ENCODE measurements at regions not wholly inside any gene's neighbourhood (a gene's known extent, or its start where the extent isn't known, plus 50 kb on each side); places are given as distances from the start of the nearest gene placed in this dataset.

DNA sequence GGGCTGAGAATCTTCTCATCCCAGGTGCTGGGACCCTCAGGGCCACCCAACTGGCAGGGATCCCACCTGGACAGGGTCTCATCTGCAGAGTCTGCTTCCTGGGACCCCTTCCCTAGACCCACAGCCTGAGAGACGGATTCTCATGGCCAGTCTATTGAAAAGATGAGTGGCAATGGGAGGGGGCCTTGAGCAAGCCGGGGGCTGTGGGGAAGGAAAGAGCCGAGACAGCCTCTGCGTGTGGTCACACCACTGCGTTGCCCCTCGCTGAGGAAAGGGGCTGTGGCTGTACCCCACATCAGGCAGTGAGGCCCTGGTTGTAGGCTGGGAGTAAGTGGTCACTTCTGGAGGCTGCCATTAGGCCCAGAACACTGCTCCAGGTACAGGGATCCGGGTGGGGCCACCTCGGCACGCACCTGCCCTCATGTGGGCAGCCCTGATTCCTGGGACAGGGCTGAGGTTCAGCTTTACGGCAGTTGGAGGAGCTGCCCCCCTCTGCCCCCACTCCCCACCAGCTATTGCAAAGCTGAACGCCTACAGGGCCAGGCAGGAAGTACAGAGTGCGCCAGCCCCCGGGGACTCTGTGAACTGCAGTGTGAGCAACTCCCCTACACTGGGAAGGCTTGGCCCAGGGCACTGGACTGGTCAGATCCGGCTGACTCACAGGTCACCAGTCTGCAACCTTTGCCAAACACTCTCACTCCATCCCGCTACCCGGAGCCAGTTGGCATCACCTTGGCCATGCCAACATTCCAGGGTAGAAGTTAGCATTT lies 106.9 kb downstream of the RIPK4 start:
- TF ChIP-seq YY1 (IDR thresholded peaks at IDR 0.05; ENCODE audit: low read depth) = no peak
- peak; percentile 73 for TF ChIP-seq NFIC (IDR thresholded peaks at IDR 0.05; ENCODE audit: borderline replicate concordance)
- TF ChIP-seq RCOR1 (IDR thresholded peaks at IDR 0.05; ENCODE audit: low read length) = no peak
- TF ChIP-seq RFX5 (IDR thresholded peaks at IDR 0.05; ENCODE audit: low read length) = no peak
- peak in 1 of 2 experiments; percentile 11; a peak in 1 of 4 replicates for TF ChIP-seq EP300 (IDR thresholded peaks at IDR 0.05; ENCODE audit: borderline replicate concordance in 1 of 2, low read depth in 1 of 2, low read length in 1 of 2)
- no peak for TF ChIP-seq FOXJ3 (CRISPR knock-in tag; IDR thresholded peaks at IDR 0.05)
- TF ChIP-seq, protein P1, sequence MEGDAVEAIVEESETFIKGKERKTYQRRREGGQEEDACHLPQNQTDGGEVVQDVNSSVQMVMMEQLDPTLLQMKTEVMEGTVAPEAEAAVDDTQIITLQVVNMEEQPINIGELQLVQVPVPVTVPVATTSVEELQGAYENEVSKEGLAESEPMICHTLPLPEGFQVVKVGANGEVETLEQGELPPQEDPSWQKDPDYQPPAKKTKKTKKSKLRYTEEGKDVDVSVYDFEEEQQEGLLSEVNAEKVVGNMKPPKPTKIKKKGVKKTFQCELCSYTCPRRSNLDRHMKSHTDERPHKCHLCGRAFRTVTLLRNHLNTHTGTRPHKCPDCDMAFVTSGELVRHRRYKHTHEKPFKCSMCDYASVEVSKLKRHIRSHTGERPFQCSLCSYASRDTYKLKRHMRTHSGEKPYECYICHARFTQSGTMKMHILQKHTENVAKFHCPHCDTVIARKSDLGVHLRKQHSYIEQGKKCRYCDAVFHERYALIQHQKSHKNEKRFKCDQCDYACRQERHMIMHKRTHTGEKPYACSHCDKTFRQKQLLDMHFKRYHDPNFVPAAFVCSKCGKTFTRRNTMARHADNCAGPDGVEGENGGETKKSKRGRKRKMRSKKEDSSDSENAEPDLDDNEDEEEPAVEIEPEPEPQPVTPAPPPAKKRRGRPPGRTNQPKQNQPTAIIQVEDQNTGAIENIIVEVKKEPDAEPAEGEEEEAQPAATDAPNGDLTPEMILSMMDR (IDR thresholded peaks at IDR 0.05) = peak; percentile 31
- TF ChIP-seq, protein P2, sequence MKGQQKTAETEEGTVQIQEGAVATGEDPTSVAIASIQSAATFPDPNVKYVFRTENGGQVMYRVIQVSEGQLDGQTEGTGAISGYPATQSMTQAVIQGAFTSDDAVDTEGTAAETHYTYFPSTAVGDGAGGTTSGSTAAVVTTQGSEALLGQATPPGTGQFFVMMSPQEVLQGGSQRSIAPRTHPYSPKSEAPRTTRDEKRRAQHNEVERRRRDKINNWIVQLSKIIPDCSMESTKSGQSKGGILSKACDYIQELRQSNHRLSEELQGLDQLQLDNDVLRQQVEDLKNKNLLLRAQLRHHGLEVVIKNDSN (IDR thresholded peaks at IDR 0.05; ENCODE audit: borderline replicate concordance, low read depth) = no peak
- TF ChIP-seq RXRA (IDR thresholded peaks at IDR 0.05; ENCODE audit: borderline replicate concordance, low read depth) = 0 out of 2 replicates have a peak, but pooled peaks have one; percentile 23
- TF ChIP-seq, protein P3, sequence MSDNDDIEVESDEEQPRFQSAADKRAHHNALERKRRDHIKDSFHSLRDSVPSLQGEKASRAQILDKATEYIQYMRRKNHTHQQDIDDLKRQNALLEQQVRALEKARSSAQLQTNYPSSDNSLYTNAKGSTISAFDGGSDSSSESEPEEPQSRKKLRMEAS (IDR thresholded peaks at IDR 0.05; ENCODE audit: low read depth) = no peak
- peak; percentile 37; the same call in 1 of the 2 replicates for TF ChIP-seq FOSL2 (IDR thresholded peaks at IDR 0.05; ENCODE audit: borderline replicate concordance, low read depth)
- Histone ChIP-seq H2AFZ (ENCODE audit: low read depth) (no peak overlapping the region), H3K4me3 (ENCODE audit: low read depth in 2 of 2, low read length in 1 of 2) (no peak overlapping the region), H3K4me2 (no peak overlapping the region), H3K9me2 (no peaks in the 10 kb centered on the region), H3K79me2 (ENCODE audit: insufficient read depth) (no peaks in the 10 kb centered on the region), H4K20me1 (ENCODE audit: insufficient read depth) (no peaks in the 10 kb centered on the region), H3F3A (replicated peaks; ENCODE audit: insufficient read depth) (no peaks in the 10 kb centered on the region), H3K36me3 (replicated peaks in 1 of 2; ENCODE audit: control insufficient read depth in 1 of 2, insufficient read depth in 2 of 2, low read length in 1 of 2) (no peaks in the 10 kb centered on the region), H3K27me3 (ENCODE audit: insufficient read depth) (no peaks in the 10 kb centered on the region), H3K4me1 (ENCODE audit: control insufficient read depth in 1 of 2, insufficient read depth in 2 of 2, low read depth in 1 of 2, low read length in 1 of 2) (peaks cover 0 to 5% of the 10 kb centered on the region in 2 experiments; a peak in 1 of 4 replicates), H3K27ac (ENCODE audit: low read depth in 2 of 2, low read length in 1 of 2) (no peak overlapping the region; a peak in 1 of 4 replicates), H3K9me3 (no peaks in the 10 kb centered on the region), H3K9ac (no peak overlapping the region)
- WGBS (ENCODE audit: low lambda C conversion rate) = 71% methylated on average over 7 of the region's 16 CpGs
- DNase-seq = no peak
- CTCF ChIA-PET = no interaction called here
- POLR2A ChIA-PET = no interaction called here

DNA sequence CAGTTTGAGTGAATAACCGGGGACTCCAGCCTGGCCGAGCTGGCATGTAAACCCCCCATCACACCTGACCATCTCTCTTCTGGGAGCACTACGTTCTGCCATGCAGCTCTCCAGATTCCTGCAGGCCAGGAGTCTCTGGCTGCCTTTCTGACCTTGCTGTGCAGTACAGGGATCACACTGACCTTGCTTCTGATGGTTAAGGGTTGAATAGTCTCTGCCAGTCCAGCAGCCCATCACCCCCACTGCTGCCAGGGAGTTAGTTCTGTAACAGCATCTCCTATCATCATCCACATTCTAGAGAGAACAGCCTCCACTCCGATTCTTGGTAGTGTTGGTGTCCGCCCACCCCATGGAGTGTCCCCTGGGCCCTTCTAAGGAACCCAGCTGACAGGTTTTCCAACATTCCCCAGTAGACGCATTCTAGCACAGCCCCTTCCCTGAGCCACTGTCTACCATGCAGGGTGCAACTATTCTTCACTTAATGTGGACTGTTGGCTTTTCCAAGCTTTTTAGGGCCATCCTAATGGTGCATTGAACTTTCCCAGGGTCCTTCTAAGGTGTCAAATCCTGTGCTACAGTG lies 109.8 kb downstream of the RIPK4 start:
- Histone ChIP-seq H3K9ac (no peak overlapping the region), H3K27me3 (ENCODE audit: insufficient read depth) (no peaks in the 10 kb centered on the region), H3K4me3 (ENCODE audit: low read depth in 2 of 2, low read length in 1 of 2) (no peak overlapping the region), H3K36me3 (replicated peaks in 1 of 2; ENCODE audit: control insufficient read depth in 1 of 2, insufficient read depth in 2 of 2, low read length in 1 of 2) (no peaks in the 10 kb centered on the region), H3K4me2 (no peak overlapping the region), H4K20me1 (ENCODE audit: insufficient read depth) (no peaks in the 10 kb centered on the region), H3K9me2 (no peaks in the 10 kb centered on the region), H3K79me2 (ENCODE audit: insufficient read depth) (no peaks in the 10 kb centered on the region), H3K27ac (ENCODE audit: low read depth in 2 of 2, low read length in 1 of 2) (no peak overlapping the region), H3F3A (replicated peaks; ENCODE audit: insufficient read depth) (no peaks in the 10 kb centered on the region), H2AFZ (ENCODE audit: low read depth) (no peak overlapping the region), H3K9me3 (no peaks in the 10 kb centered on the region), H3K4me1 (ENCODE audit: control insufficient read depth in 1 of 2, insufficient read depth in 2 of 2, low read depth in 1 of 2, low read length in 1 of 2) (no peaks in the 10 kb centered on the region)
- no peak for DNase-seq
- WGBS (ENCODE audit: low lambda C conversion rate) = 92% methylated on average over 6 of the region's 6 CpGs
- ChIA-PET POLR2A (no interaction called here), CTCF (no interaction called here)
- TF ChIP-seq GATA2 (CRISPR knock-in tag; IDR thresholded peaks at IDR 0.05) (no peak), ELF1 (IDR thresholded peaks at IDR 0.05) (no peak), MXI1 (IDR thresholded peaks at IDR 0.05; ENCODE audit: low read depth, low read length) (no peak), CHD2 (IDR thresholded peaks at IDR 0.05; ENCODE audit: low read length, partially characterized antibody) (no peak), MEF2A (IDR thresholded peaks at IDR 0.05; ENCODE audit: borderline replicate concordance, low read depth) (no peak), GABPA (IDR thresholded peaks at IDR 0.05; ENCODE audit: low read depth) (no peak), RXRA (IDR thresholded peaks at IDR 0.05; ENCODE audit: borderline replicate concordance, low read depth) (no peak), TCF12 (IDR thresholded peaks at IDR 0.05) (no peak)
- TF ChIP-seq, protein P4, sequence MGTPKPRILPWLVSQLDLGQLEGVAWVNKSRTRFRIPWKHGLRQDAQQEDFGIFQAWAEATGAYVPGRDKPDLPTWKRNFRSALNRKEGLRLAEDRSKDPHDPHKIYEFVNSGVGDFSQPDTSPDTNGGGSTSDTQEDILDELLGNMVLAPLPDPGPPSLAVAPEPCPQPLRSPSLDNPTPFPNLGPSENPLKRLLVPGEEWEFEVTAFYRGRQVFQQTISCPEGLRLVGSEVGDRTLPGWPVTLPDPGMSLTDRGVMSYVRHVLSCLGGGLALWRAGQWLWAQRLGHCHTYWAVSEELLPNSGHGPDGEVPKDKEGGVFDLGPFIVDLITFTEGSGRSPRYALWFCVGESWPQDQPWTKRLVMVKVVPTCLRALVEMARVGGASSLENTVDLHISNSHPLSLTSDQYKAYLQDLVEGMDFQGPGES (IDR thresholded peaks at IDR 0.05; ENCODE audit: low read depth, low read length) = no peak
- TF ChIP-seq, protein P5, sequence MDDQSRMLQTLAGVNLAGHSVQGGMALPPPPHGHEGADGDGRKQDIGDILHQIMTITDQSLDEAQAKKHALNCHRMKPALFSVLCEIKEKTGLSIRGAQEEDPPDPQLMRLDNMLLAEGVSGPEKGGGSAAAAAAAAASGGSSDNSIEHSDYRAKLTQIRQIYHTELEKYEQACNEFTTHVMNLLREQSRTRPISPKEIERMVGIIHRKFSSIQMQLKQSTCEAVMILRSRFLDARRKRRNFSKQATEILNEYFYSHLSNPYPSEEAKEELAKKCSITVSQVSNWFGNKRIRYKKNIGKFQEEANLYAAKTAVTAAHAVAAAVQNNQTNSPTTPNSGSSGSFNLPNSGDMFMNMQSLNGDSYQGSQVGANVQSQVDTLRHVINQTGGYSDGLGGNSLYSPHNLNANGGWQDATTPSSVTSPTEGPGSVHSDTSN (IDR thresholded peaks at IDR 0.05) = no peak

Measured in SK-N-SH (cell line).